Esophagus muscularis mucosa (tissue), 3 donors: ENCODE measurements at regions not wholly inside any gene's neighbourhood (a gene's known extent, or its start where the extent isn't known, plus 50 kb on each side); places are given as distances from the start of the nearest gene placed in this dataset.

Experiments used
- CTCF ChIP-seq, 3 experiments: fragments of 200-600 bp in 2 of 3; fragments of 450-650 bp in 1 of 3; sonication (generic) in 2 of 3; IDR thresholded peaks; one replicate each; pipeline ENCODE4 v1.5.1; 2017 to 2019; ENCODE audit warnings: antibody characterized with exemption in 3 of 3, mild to moderate bottlenecking in 2 of 3, moderate library complexity in 1 of 3
- POLR2A ChIP-seq: fragments of 450-650 bp; IDR thresholded peaks from one replicate; pipeline ENCODE4 v1.6.1; 2017; ENCODE audit warnings: antibody characterized with exemption, moderate library complexity, mild to moderate bottlenecking, low read depth
- POLR2AphosphoS5 ChIP-seq, 2 donors: sonication (generic); formaldehyde crosslinking; IDR thresholded peaks; one replicate each; pipeline ENCODE4 v1.6.1; 2017; ENCODE audit warnings: antibody characterized with exemption in 2 of 2

GRCh38 chr2:64196963-64197362 is 52.7 kb upstream of the PELI1 start:
- no peak for TF ChIP-seq CTCF (IDR thresholded peaks at IDR 0.05)
- TF ChIP-seq POLR2AphosphoS5 (IDR thresholded peaks at IDR 0.05): no peak
- TF ChIP-seq POLR2A: no peak
